ENCODE measurements at regions not wholly inside any gene's neighbourhood (a gene's known extent, or its start where the extent isn't known, plus 50 kb on each side); places are given as distances from the start of the nearest gene placed in this dataset.

DNA sequence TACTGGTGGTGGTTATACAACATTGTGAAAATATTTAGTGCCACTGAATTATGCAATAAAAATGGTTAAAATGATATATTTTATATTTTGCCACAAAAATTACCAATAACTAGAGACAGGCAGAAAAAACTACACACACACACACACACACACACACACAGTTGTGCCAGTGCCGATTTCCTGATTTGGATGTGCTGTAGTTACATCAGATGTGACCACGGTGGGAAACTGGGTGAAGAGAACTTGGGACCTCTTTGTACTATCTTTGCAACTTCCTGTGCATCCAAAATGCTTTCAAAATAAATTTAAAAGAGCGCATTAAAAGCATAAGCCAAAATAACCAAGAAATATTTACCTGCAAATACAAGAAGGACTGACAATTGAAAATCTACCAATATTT is 61.6 kb upstream of the CCBE1 start:
- no peak for DNase-seq (ENCODE audit: low read depth in 3 of 3, low spot score in 1 of 3)

DNA sequence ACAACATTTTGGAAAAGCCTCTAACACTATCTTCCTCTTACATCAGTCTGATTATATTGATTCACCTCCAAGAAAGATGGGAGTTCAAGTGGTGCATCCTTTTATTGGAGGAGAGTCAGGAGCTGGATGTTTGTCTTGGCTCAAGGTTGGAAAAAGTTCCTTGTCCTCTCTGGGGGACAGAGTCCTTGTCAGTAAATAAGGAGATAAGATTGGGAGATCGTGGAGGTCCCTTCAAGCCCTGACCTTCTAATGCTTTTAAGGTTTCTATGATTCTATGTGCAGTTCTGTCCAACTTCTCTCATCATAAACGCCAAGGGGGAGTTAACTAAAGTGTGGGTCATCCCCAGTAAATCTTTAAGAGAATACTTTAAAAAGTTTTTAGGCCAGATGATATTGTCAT is 60.9 kb upstream of the CCBE1 start:
- DNase-seq (ENCODE audit: low read depth in 3 of 3, low spot score in 1 of 3), result no peak

DNA sequence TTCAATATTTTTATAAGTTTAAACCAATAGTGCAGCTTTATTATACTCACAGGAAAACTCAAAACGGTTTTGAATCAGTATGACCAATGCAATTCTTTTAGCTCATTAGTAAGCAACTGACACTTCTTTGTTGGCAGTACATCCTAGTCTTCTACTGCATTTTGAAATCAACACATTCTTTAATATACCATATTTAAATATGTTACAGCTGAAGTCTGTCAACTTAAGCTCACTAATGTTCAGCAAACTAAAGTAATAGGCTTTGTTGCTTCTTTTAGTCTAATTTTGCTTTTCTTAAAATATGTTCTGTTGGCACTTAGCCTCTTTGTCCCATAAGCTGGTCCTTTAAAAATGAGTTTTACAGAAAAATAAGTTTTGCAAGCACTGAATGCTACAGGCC is 55.4 kb upstream of the CCBE1 start:
- DNase-seq (ENCODE audit: low read depth in 3 of 3, low spot score in 1 of 3), result no peak

DNA sequence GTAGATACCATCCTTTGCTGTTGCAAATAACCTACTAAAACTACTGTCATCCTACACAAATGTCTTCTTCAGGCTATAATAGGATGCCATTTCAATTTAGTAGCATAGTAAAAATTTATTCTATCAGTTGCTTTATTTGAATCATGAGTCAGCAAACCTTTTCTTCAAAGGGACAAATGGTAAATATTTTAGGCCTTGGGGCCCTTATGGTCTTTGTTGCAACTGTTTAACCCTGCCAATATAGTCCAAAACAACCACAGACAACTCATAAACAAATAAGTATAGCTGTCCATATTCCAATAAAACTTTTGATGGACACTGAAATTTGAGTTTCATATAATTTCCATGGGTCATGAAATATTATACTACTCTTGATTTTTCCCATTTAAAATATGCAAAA is 54.0 kb upstream of the CCBE1 start:
- DNase-seq (ENCODE audit: low read depth in 3 of 3, low spot score in 1 of 3), result no peak

DNA sequence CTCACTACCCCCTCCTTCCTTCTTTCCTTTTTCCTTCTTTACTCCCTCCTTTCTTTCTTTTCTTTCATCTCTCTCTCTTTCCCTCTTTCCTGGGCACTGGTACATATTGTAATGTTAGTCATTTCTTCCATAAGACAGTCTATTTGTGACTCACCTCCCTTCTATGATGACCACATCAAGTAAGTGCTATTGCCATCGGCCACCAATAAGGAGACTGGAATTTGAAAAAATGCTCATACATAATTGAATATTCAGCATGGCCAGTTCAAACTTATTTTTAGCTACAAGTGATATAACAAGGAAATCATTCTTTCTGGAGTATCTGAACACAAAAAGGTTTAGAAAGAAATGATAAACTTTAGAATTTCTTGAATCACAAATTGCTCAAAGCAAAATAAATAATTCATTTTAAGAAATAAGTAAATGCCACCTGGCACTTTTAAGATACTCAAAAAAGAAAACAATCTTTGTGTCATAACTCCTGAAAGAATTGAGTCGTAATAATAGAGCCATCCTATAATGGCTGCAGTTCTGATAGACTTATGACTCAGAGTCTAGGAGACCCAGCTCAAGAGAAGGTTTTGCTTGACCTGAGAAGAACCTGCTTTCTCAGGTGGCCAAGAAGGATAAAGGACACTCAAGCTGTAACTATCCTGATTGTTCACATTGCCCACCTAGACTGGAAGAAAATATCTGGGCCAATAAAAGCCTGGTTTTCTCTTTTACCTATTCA is 51.6 kb upstream of the CCBE1 start:
- DNase-seq (ENCODE audit: low read depth in 3 of 3, low spot score in 1 of 3), result no peak
